Skeletal muscle cell (primary cell): ENCODE measurements at regions not wholly inside any gene's neighbourhood (a gene's known extent, or its start where the extent isn't known, plus 50 kb on each side); places are given as distances from the start of the nearest gene placed in this dataset.

Experiments used
- DNase-seq: peaks from one replicate; pipeline ENCODE4 v3.0.0-alpha.2; 2010; ENCODE audit warnings: low read depth
- H3K4me3 ChIP-seq: 2 replicates; pipeline ENCODE4 v1.5.1; 2011; ENCODE audit warnings: low read depth, mild to moderate bottlenecking, control low read depth, low read length, moderate library complexity

GRCh38 chr5:165083394-165083793 is 1578.0 kb downstream of the MAT2B start:
- H3K4me3 ChIP-seq, result no peak overlapping the region
- no peak for DNase-seq

- H3K4me3 ChIP-seq, result no peak overlapping the region
- no peak for DNase-seq
Measured at GRCh38 chr5:165086465-165086864, 1581.0 kb downstream of the MAT2B start.

GRCh38 chr5:165094782-165095181 is 1589.4 kb downstream of the MAT2B start:
- no peak overlapping the region for H3K4me3 ChIP-seq

GRCh38 chr5:165101709-165102108 is 1596.3 kb downstream of the MAT2B start:
- no peak overlapping the region for H3K4me3 ChIP-seq
- DNase-seq, result no peak

More at GRCh38 chr5:165094782-165095181, 1589.4 kb downstream of the MAT2B start:
- no peak for DNase-seq

GRCh38 chr5:165104611-165105010 is 1599.2 kb downstream of the MAT2B start:
- H3K4me3 ChIP-seq, result no peak overlapping the region
- DNase-seq, result no peak

- no peak for DNase-seq
- no peak overlapping the region for H3K4me3 ChIP-seq
Measured at GRCh38 chr5:165108809-165109208, 1603.4 kb downstream of the MAT2B start.

GRCh38 chr5:165119175-165119574 is 1613.8 kb downstream of the MAT2B start:
- H3K4me3 ChIP-seq, result no peak overlapping the region
- no peak for DNase-seq

GRCh38 chr5:165126598-165126997 is 1621.2 kb downstream of the MAT2B start:
- no peak overlapping the region for H3K4me3 ChIP-seq
- no peak for DNase-seq

- no peak overlapping the region for H3K4me3 ChIP-seq
- no peak for DNase-seq
Measured at GRCh38 chr5:165127941-165128340, 1622.5 kb downstream of the MAT2B start.

- H3K4me3 ChIP-seq, result no peak overlapping the region
- no peak for DNase-seq
Measured at GRCh38 chr5:165130656-165131055, 1625.2 kb downstream of the MAT2B start.

GRCh38 chr5:165134155-165134554 is 1628.7 kb downstream of the MAT2B start:
- no peak overlapping the region for H3K4me3 ChIP-seq
- no peak for DNase-seq

GRCh38 chr5:165135565-165135964 is 1630.1 kb downstream of the MAT2B start:
- no peak for DNase-seq
- H3K4me3 ChIP-seq, result no peak overlapping the region

- H3K4me3 ChIP-seq, result no peak overlapping the region
Measured at GRCh38 chr5:165137701-165138100, 1632.3 kb downstream of the MAT2B start.

GRCh38 chr5:165138236-165138635 is 1632.8 kb downstream of the MAT2B start:
- no peak for DNase-seq
- H3K4me3 ChIP-seq, result no peak overlapping the region

More at GRCh38 chr5:165137701-165138100, 1632.3 kb downstream of the MAT2B start:
- no peak for DNase-seq

GRCh38 chr5:165139262-165139661 is 1633.8 kb downstream of the MAT2B start:
- DNase-seq, result no peak
- no peak overlapping the region for H3K4me3 ChIP-seq

GRCh38 chr5:165139721-165140120 is 1634.3 kb downstream of the MAT2B start:
- no peak for DNase-seq
- H3K4me3 ChIP-seq, result no peak overlapping the region

- DNase-seq, result no peak
- H3K4me3 ChIP-seq, result no peak overlapping the region
Measured at GRCh38 chr5:165143741-165144140, 1638.3 kb downstream of the MAT2B start.

- H3K4me3 ChIP-seq, result no peak overlapping the region
- DNase-seq, result no peak
Measured at GRCh38 chr5:165149431-165149830, 1644.0 kb downstream of the MAT2B start.

- no peak overlapping the region for H3K4me3 ChIP-seq
- no peak for DNase-seq
Measured at GRCh38 chr5:165152058-165152457, 1646.6 kb downstream of the MAT2B start.

- H3K4me3 ChIP-seq, result no peak overlapping the region
- no peak for DNase-seq
Measured at GRCh38 chr5:165157219-165157618, 1651.8 kb downstream of the MAT2B start.

GRCh38 chr5:165161204-165161603 is 1655.8 kb downstream of the MAT2B start:
- no peak for DNase-seq
- H3K4me3 ChIP-seq, result no peak overlapping the region

GRCh38 chr5:165163861-165164260 is 1658.4 kb downstream of the MAT2B start:
- DNase-seq, result no peak
- H3K4me3 ChIP-seq, result no peak overlapping the region
